IMR-90 (cell line): ENCODE measurements at regions not wholly inside any gene's neighbourhood (a gene's known extent, or its start where the extent isn't known, plus 50 kb on each side); places are given as distances from the start of the nearest gene placed in this dataset.

Experiments
- ATAC-seq: fragments of 200-7000 bp; cut with Tn5 transposase; 2 replicates; pipeline ENCODE4 v1.9.1; 2020; ENCODE audit warnings: low read depth, mild to moderate bottlenecking, moderate library complexity
- BruUV-seq: library from RNA; stranded (reverse); fragments of 400-500 nt; replicated peaks from 2 replicates; lab custom pipeline; 2021; lab: Mats Ljungman, UMichigan
- CTCF ChIA-PET: fragments of 300-600 bp; formaldehyde crosslinking; extraction: SDS; loops from one replicate; lab custom pipeline; 2021; ENCODE audit warnings: antibody characterized with exemption; lab: Yijun Ruan, JAX
- POLR2A ChIA-PET: fragments of 300-600 bp; sonication (Branson Sonifier 250); formaldehyde crosslinking; loops from one replicate; lab custom pipeline; 2022; ENCODE audit warnings: antibody characterized with exemption; ENCODE audit not compliant: unreplicated experiment; lab: Charles Lee
- DNase-seq: peaks from one replicate; pipeline ENCODE4 v3.0.0; 2013
- H2AFZ ChIP-seq: replicated peaks from 2 replicates; pipeline ENCODE3; 2013; ENCODE audit warnings: low read length, mild to moderate bottlenecking; ENCODE audit not compliant: poor library complexity
- H2AK5ac ChIP-seq: 2 replicates; pipeline ENCODE4 v1.6.1; 2013; ENCODE audit warnings: low read depth, low read length, inconsistent platforms
- H2AK9ac ChIP-seq: replicated peaks from 2 replicates; pipeline ENCODE3; 2013; ENCODE audit warnings: mild to moderate bottlenecking, low read depth, low read length, moderate library complexity; ENCODE audit not compliant: poor library complexity
- H2BK120ac ChIP-seq: 2 replicates; pipeline ENCODE4 v1.6.1; 2013; ENCODE audit warnings: low read depth, low read length, inconsistent platforms
- H2BK15ac ChIP-seq: 3 replicates; pipeline ENCODE4 v1.6.1; 2013; ENCODE audit warnings: low read depth, low read length, inconsistent platforms
- H2BK20ac ChIP-seq: 2 replicates; pipeline ENCODE4 v1.6.1; 2013; ENCODE audit warnings: low read depth, mild to moderate bottlenecking, inconsistent platforms, low read length, moderate library complexity
- H2BK5ac ChIP-seq: 2 replicates; pipeline ENCODE4 v1.6.1; 2013; ENCODE audit warnings: mild to moderate bottlenecking, low read depth, low read length, inconsistent platforms; ENCODE audit not compliant: poor library complexity, severe bottlenecking
- H3K14ac ChIP-seq: replicated peaks from 2 replicates; pipeline ENCODE4 v1.6.1; 2013; ENCODE audit warnings: low read depth, low read length, inconsistent platforms
- H3K18ac ChIP-seq: 2 replicates; pipeline ENCODE4 v1.6.1; 2013; ENCODE audit warnings: low read depth, low read length, control low read depth
- H3K23ac ChIP-seq: 2 replicates; pipeline ENCODE4 v1.6.1; 2013; ENCODE audit warnings: low read depth, low read length, inconsistent platforms
- H3K27ac ChIP-seq: 2 replicates; pipeline ENCODE4 v1.5.1; 2013; ENCODE audit warnings: mild to moderate bottlenecking, control low read depth, low read length; ENCODE audit not compliant: insufficient read depth
- H3K27me3 ChIP-seq: 2 replicates; pipeline ENCODE4 v1.6.1; 2013; ENCODE audit warnings: low read length; ENCODE audit not compliant: control insufficient read depth, insufficient read depth
- H3K36me3 ChIP-seq: 2 replicates; pipeline ENCODE4 v1.6.1; 2013; ENCODE audit warnings: low read length, mixed read lengths; ENCODE audit not compliant: control insufficient read depth, insufficient read depth
- H3K4ac ChIP-seq: 2 replicates; pipeline ENCODE4 v1.6.1; 2013; ENCODE audit warnings: low read depth, low read length, inconsistent platforms
- H3K4me1 ChIP-seq: 2 replicates; pipeline ENCODE4 v1.6.1; 2013; ENCODE audit warnings: low read length, mixed read lengths; ENCODE audit not compliant: control insufficient read depth, insufficient read depth
- H3K4me2 ChIP-seq: 2 replicates; pipeline ENCODE4 v1.6.1; 2013; ENCODE audit warnings: low read depth, mild to moderate bottlenecking, control low read depth, low read length, moderate library complexity
- H3K4me3 ChIP-seq: 2 replicates; pipeline ENCODE4 v1.5.1; 2013; ENCODE audit warnings: low read depth, mild to moderate bottlenecking, control low read depth, low read length, moderate library complexity; ENCODE audit not compliant: insufficient read depth
- H3K56ac ChIP-seq: 2 replicates; pipeline ENCODE4 v1.6.1; 2013; ENCODE audit warnings: low read length, inconsistent platforms; ENCODE audit not compliant: insufficient read depth; ENCODE audit errors: extremely low read depth
- H3K79me1 ChIP-seq, 2 experiments: 2 replicates each; pipeline ENCODE4 v1.6.1; 2013; ENCODE audit warnings: low read length in 2 of 2, inconsistent platforms in 1 of 2, low read depth in 1 of 2
- H3K9ac ChIP-seq: 2 replicates; pipeline ENCODE4 v1.6.1; 2013; ENCODE audit warnings: low read depth, low read length, control low read depth
- H3K9me1 ChIP-seq: 2 replicates; pipeline ENCODE4 v1.6.1; 2013; ENCODE audit warnings: low read length, inconsistent platforms; ENCODE audit not compliant: insufficient read depth
- H3K9me3 ChIP-seq: 2 replicates; pipeline ENCODE4 v1.6.1; 2013; ENCODE audit warnings: low read length; ENCODE audit not compliant: control insufficient read depth, insufficient read depth
- H4K20me1 ChIP-seq: 2 replicates; pipeline ENCODE4 v1.6.1; 2013; ENCODE audit warnings: low read length, inconsistent platforms; ENCODE audit not compliant: insufficient read depth
- H4K5ac ChIP-seq: 2 replicates; pipeline ENCODE4 v1.6.1; 2013; ENCODE audit warnings: mild to moderate bottlenecking, low read depth, low read length, control low read depth
- H4K8ac ChIP-seq, 2 experiments: 2 replicates each; pipeline ENCODE4 v1.6.1; 2013; ENCODE audit warnings: low read depth in 2 of 2, low read length in 2 of 2, control low read depth in 1 of 2, inconsistent platforms in 1 of 2
- H4K91ac ChIP-seq: 2 replicates; pipeline ENCODE4 v1.6.1; 2013; ENCODE audit warnings: low read depth, low read length, inconsistent platforms; ENCODE audit not compliant: insufficient read depth
- BHLHE40 ChIP-seq: fragments of 150-350 bp; IDR thresholded peaks from 2 replicates; pipeline ENCODE4 v1.6.1; 2016; ENCODE audit warnings: mild to moderate bottlenecking, low read depth, low read length
- CEBPB ChIP-seq: IDR thresholded peaks from 2 replicates; pipeline ENCODE4 v1.6.1; 2012; ENCODE audit warnings: low read depth, low read length, improper control_type of control experiment
- CHD1 ChIP-seq: IDR thresholded peaks from 2 replicates; pipeline ENCODE4 v1.6.1; 2012; ENCODE audit warnings: low read depth, low read length, improper control_type of control experiment
- FOS ChIP-seq: fragments of 150-350 bp; IDR thresholded peaks from 2 replicates; pipeline ENCODE4 v1.6.1; 2016; ENCODE audit warnings: low read depth, low read length
- MAFK ChIP-seq: IDR thresholded peaks from 2 replicates; pipeline ENCODE4 v1.6.1; 2012; ENCODE audit warnings: low read depth, low read length, improper control_type of control experiment
- MAZ ChIP-seq: IDR thresholded peaks from 2 replicates; pipeline ENCODE4 v1.6.1; 2012; ENCODE audit warnings: low read depth, mild to moderate bottlenecking, low read length, improper control_type of control experiment, moderate library complexity, borderline replicate concordance
- MXI1 ChIP-seq: IDR thresholded peaks from 2 replicates; pipeline ENCODE4 v1.6.1; 2012; ENCODE audit warnings: low read depth, mild to moderate bottlenecking, low read length, moderate library complexity, borderline replicate concordance
- NFE2L2 ChIP-seq: fragments of 150-350 bp; IDR thresholded peaks from 2 replicates; pipeline ENCODE4 v1.6.1; 2016; ENCODE audit warnings: low read depth, mild to moderate bottlenecking, low read length
- POLR2A ChIP-seq: IDR thresholded peaks from 2 replicates; pipeline ENCODE4 v1.6.1; 2012; ENCODE audit warnings: mild to moderate bottlenecking, low read depth, low read length
- RAD21 ChIP-seq: IDR thresholded peaks from 2 replicates; pipeline ENCODE4 v1.6.1; 2012; ENCODE audit warnings: low read length, improper control_type of control experiment
- RCOR1 ChIP-seq: IDR thresholded peaks from 2 replicates; pipeline ENCODE4 v1.6.1; 2012; ENCODE audit warnings: mild to moderate bottlenecking, low read length, improper control_type of control experiment; ENCODE audit not compliant: insufficient replicate concordance
- RFX5 ChIP-seq: IDR thresholded peaks from 2 replicates; pipeline ENCODE4 v1.8.0; 2012; ENCODE audit warnings: low read depth, mild to moderate bottlenecking, low read length, moderate library complexity
- SMC3 ChIP-seq: fragments of 150-350 bp; IDR thresholded peaks from 2 replicates; pipeline ENCODE4 v1.6.1; 2016; ENCODE audit warnings: low read depth, mild to moderate bottlenecking, antibody characterized with exemption, low read length, moderate library complexity
- WGBS, 2 experiments: methylation state at CpG; one replicate each; pipeline versions ENCODE4 v1.1.5 to v1.1.7; 2013; ENCODE audit warnings: missing lambda C conversion rate in 2 of 2; ENCODE audit not compliant: insufficient read length in 1 of 2; ENCODE audit errors: extremely low coverage in 2 of 2; 5-methylcytosine and 5-hydroxymethylcytosine counted together
- dilution Hi-C: fragments of 300-500 bp; cut with HindIII; formaldehyde crosslinking; loops from one replicate; pipeline ENCODE4 v1.14.3; 2018; ENCODE audit warnings: low sequenced_read_pairs; ENCODE audit not compliant: unreplicated experiment
- in situ Hi-C: fragments of 300-500 bp; cut with MboI; formaldehyde crosslinking; loops from 3 replicates; pipeline ENCODE4 v1.14.3; 2019; ENCODE audit warnings: low sequenced_read_pairs, inconsistent platforms, mixed read lengths
- intact Hi-C: fragments of 100-400 bp; cut with micrococcal nuclease; formaldehyde crosslinking; loops from 2 replicates; pipeline ENCODE4 v1.10.0; 2022
- TF ChIP-seq, protein P1 (sequence below): fragments of 150-350 bp; IDR thresholded peaks from 2 replicates; pipeline ENCODE4 v1.6.1; 2017; ENCODE audit warnings: mild to moderate bottlenecking, antibody characterized with exemption, low read length, low read depth
- TF ChIP-seq, protein P2 (sequence below): fragments of 150-350 bp; IDR thresholded peaks from 2 replicates; pipeline ENCODE4 v1.6.1; 2016; ENCODE audit warnings: low read depth, mild to moderate bottlenecking, low read length, moderate library complexity, borderline replicate concordance
- TF ChIP-seq, protein P3 (sequence below): conservative IDR thresholded peaks from 2 replicates; pipeline ENCODE4 v1.5.1; 2012; ENCODE audit warnings: mild to moderate bottlenecking, low read depth, low read length, improper control_type of control experiment

DNA sequence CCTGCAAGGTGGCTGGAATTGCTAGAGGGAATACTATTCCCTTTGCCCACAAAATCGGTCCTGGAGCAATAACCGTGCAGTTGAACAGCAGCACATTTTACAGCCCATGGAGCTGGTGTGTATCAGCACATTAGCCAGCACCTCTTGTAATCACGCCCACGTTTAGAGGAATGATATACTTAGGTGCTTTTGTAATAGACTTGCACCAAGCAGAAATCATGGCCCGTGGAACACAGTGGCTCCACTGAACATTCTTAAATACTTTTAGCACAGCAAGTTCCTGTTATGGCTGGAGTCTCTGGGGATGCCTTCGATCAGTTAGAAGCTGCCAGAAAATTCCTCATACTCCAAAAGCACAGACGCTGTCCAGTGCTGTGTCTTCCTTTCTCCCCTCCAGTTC is 218.1 kb upstream of the FAM78B start:
- dilution Hi-C loops (no loop called here), intact Hi-C loops (no loop called here), in situ Hi-C loops (no loop called here)
- no peak overlapping the region for H2BK15ac ChIP-seq
- BruUV-seq: no TSS peak
- H3K14ac ChIP-seq: no peak overlapping the region
- H3K4me2 ChIP-seq: no peak overlapping the region
- no peaks in the 10 kb centered on the region for H4K20me1 ChIP-seq
- H3K79me1 ChIP-seq: no peaks in the 10 kb centered on the region
- no peak overlapping the region for H3K27ac ChIP-seq
- H3K23ac ChIP-seq: no peak overlapping the region
- peaks cover 15% of the 10 kb centered on the region for H3K9me3 ChIP-seq
- H2BK20ac ChIP-seq: no peak overlapping the region
- no peaks in the 10 kb centered on the region for H3K4me1 ChIP-seq
- no peak overlapping the region for H2AK5ac ChIP-seq
- H3K27me3 ChIP-seq: no peaks in the 10 kb centered on the region
- no peak overlapping the region for H3K4me3 ChIP-seq
- H3K36me3 ChIP-seq: no peaks in the 10 kb centered on the region
- H2AK9ac ChIP-seq: no peak overlapping the region
- ChIA-PET POLR2A (no interaction called here), CTCF (no interaction called here)
- no peak for ATAC-seq
- no peak for DNase-seq
- no peak overlapping the region for H2BK120ac ChIP-seq
- no peak overlapping the region for H3K4ac ChIP-seq
- no peak overlapping the region for H3K56ac ChIP-seq
- no peak overlapping the region for H4K5ac ChIP-seq
- WGBS, 2 experiments: 40% methylated on average over 1 of the region's 7 CpGs; no CpG with 5 or more reads in 1 of the 2 experiments
- H4K8ac ChIP-seq: no peak overlapping the region
- no peak overlapping the region for H2AFZ ChIP-seq
- no peaks in the 10 kb centered on the region for H3K9me1 ChIP-seq
- H4K91ac ChIP-seq: no peak overlapping the region
- no peak for TF ChIP-seq NFE2L2
- no peak for TF ChIP-seq RFX5
- TF ChIP-seq MAFK: no peak
- TF ChIP-seq MXI1: no peak
- TF ChIP-seq, protein P1, sequence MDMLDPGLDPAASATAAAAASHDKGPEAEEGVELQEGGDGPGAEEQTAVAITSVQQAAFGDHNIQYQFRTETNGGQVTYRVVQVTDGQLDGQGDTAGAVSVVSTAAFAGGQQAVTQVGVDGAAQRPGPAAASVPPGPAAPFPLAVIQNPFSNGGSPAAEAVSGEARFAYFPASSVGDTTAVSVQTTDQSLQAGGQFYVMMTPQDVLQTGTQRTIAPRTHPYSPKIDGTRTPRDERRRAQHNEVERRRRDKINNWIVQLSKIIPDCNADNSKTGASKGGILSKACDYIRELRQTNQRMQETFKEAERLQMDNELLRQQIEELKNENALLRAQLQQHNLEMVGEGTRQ: no peak
- TF ChIP-seq SMC3: no peak
- TF ChIP-seq MAZ: no peak
- TF ChIP-seq FOS: no peak
- no peak for TF ChIP-seq RAD21
- TF ChIP-seq BHLHE40: no peak
- no peak for TF ChIP-seq RCOR1
- TF ChIP-seq CEBPB: no peak
- TF ChIP-seq, protein P2, sequence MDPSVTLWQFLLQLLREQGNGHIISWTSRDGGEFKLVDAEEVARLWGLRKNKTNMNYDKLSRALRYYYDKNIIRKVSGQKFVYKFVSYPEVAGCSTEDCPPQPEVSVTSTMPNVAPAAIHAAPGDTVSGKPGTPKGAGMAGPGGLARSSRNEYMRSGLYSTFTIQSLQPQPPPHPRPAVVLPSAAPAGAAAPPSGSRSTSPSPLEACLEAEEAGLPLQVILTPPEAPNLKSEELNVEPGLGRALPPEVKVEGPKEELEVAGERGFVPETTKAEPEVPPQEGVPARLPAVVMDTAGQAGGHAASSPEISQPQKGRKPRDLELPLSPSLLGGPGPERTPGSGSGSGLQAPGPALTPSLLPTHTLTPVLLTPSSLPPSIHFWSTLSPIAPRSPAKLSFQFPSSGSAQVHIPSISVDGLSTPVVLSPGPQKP: no peak
- TF ChIP-seq, protein P3, sequence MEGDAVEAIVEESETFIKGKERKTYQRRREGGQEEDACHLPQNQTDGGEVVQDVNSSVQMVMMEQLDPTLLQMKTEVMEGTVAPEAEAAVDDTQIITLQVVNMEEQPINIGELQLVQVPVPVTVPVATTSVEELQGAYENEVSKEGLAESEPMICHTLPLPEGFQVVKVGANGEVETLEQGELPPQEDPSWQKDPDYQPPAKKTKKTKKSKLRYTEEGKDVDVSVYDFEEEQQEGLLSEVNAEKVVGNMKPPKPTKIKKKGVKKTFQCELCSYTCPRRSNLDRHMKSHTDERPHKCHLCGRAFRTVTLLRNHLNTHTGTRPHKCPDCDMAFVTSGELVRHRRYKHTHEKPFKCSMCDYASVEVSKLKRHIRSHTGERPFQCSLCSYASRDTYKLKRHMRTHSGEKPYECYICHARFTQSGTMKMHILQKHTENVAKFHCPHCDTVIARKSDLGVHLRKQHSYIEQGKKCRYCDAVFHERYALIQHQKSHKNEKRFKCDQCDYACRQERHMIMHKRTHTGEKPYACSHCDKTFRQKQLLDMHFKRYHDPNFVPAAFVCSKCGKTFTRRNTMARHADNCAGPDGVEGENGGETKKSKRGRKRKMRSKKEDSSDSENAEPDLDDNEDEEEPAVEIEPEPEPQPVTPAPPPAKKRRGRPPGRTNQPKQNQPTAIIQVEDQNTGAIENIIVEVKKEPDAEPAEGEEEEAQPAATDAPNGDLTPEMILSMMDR: no peak
- TF ChIP-seq CHD1: no peak
- no peak for TF ChIP-seq POLR2A
- H3K18ac ChIP-seq: no peak overlapping the region
- H3K9ac ChIP-seq: no peak overlapping the region
- no peak overlapping the region for H2BK5ac ChIP-seq
